ENCODE measurements at regions not wholly inside any gene's neighbourhood (a gene's known extent, or its start where the extent isn't known, plus 50 kb on each side); places are given as distances from the start of the nearest gene placed in this dataset.

DNA sequence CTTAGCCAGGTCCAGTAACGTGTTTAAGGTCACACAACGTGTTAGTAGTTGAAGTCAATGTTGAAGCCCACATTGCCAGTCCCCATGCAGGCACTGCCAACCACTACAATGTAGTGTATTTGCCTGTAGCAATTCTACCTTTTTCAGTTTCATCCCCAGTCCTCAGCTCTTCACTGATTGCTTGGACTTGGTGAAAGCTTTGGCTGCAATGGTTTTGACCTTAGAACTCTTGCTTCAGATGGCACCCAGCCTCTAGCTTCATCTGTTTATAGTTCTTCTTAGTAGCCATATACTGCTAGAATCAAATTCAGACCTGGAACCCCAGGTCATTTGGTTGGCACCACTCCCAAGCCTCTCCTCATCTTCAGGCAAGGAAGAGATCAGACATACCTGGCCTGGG lies 345.4 kb upstream of the SEMA6D start:
- Histone ChIP-seq H3K4me3 (ENCODE audit: low read depth, low read length) (no peak overlapping the region), H3K27me3 (ENCODE audit: insufficient read depth, low read depth, severe bottlenecking) (no peaks in the 10 kb centered on the region), H3K36me3 (no peaks in the 10 kb centered on the region), H3K27ac (no peak overlapping the region), H3K9me3 (ENCODE audit: severe bottlenecking) (no peaks in the 10 kb centered on the region)
- TF ChIP-seq, protein P1, sequence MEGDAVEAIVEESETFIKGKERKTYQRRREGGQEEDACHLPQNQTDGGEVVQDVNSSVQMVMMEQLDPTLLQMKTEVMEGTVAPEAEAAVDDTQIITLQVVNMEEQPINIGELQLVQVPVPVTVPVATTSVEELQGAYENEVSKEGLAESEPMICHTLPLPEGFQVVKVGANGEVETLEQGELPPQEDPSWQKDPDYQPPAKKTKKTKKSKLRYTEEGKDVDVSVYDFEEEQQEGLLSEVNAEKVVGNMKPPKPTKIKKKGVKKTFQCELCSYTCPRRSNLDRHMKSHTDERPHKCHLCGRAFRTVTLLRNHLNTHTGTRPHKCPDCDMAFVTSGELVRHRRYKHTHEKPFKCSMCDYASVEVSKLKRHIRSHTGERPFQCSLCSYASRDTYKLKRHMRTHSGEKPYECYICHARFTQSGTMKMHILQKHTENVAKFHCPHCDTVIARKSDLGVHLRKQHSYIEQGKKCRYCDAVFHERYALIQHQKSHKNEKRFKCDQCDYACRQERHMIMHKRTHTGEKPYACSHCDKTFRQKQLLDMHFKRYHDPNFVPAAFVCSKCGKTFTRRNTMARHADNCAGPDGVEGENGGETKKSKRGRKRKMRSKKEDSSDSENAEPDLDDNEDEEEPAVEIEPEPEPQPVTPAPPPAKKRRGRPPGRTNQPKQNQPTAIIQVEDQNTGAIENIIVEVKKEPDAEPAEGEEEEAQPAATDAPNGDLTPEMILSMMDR (IDR thresholded peaks at IDR 0.05; ENCODE audit: low read depth, low read length), result no peak
- DNase-seq, result no peak

DNA sequence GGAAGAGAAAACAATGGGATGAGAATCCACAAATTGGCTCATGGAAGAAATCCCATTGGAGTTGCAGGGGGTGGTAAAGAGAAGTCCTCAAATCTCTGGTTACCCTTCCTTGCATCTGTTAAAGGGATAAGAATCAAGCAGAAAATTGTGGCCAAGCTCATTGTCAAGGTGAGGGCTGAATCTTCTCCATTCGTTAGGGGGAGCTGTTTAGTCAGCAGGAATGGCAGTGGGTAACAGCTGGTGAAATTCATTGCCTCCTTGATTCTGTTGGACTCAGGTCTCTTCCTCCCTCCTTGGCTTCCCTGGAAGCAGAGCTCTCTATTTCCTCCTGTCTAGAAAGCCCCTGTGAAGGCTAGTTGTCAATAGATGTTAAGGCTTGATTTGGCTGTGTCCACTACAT lies 343.1 kb upstream of the SEMA6D start:
- no peak overlapping the region for H3K4me3 ChIP-seq (ENCODE audit: low read depth, low read length)
- TF ChIP-seq, protein P1 (IDR thresholded peaks at IDR 0.05; ENCODE audit: low read depth, low read length), result peak; percentile 76
- H3K9me3 ChIP-seq (ENCODE audit: severe bottlenecking), result no peaks in the 10 kb centered on the region
- peak; percentile 49 for DNase-seq
- no peak overlapping the region for H3K27ac ChIP-seq
- H3K27me3 ChIP-seq (ENCODE audit: insufficient read depth, low read depth, severe bottlenecking), result no peaks in the 10 kb centered on the region
- no peaks in the 10 kb centered on the region for H3K36me3 ChIP-seq

DNA sequence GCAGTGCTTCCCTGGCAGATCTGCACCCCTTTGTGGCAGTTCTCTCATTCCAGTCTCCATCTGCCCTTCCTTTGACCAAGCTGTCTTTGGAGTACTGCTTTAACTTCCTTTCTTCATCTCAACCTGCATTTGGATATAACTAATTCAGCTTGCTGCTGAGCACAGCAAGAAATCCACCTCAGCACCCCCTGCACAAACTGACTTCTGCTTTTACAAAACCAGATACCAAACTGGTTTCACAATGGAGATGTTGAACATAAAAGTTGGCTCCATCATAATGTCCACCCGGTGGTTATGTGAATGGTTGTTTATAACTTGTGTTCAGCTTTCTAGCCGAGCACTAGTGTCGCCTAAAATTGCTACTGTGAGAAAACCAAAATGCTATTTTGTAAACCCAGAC lies 341.1 kb upstream of the SEMA6D start:
- H3K9me3 ChIP-seq (ENCODE audit: severe bottlenecking), result no peaks in the 10 kb centered on the region
- H3K27ac ChIP-seq, result no peak overlapping the region
- H3K27me3 ChIP-seq (ENCODE audit: insufficient read depth, low read depth, severe bottlenecking), result no peaks in the 10 kb centered on the region
- DNase-seq, result no peak
- TF ChIP-seq, protein P1 (IDR thresholded peaks at IDR 0.05; ENCODE audit: low read depth, low read length), result no peak
- no peak overlapping the region for H3K4me3 ChIP-seq (ENCODE audit: low read depth, low read length)
- no peaks in the 10 kb centered on the region for H3K36me3 ChIP-seq

DNA sequence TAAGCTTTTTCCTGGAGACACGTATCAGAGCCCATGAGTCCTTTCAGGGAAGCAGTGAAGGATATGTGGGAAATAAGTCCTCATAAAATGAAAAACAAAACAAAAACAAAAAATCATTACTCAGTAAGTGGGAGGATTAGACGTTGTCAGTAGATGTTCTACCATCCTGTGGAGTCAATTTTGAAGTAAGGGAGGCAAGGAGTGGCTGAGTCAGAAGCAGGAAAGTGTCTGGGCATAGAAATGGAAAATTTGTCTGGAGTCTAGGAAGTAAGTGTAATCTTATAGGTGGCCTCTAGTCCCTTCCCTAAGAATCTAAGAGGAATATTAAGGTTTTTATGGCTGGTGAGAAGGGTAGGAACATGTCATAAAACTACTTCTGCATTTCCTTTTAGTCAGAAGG lies 339.8 kb upstream of the SEMA6D start:
- H3K27ac ChIP-seq, result no peak overlapping the region
- no peak overlapping the region for H3K4me3 ChIP-seq (ENCODE audit: low read depth, low read length)
- no peaks in the 10 kb centered on the region for H3K36me3 ChIP-seq
- TF ChIP-seq, protein P1 (IDR thresholded peaks at IDR 0.05; ENCODE audit: low read depth, low read length), result no peak
- DNase-seq, result no peak
- no peaks in the 10 kb centered on the region for H3K9me3 ChIP-seq (ENCODE audit: severe bottlenecking)
- H3K27me3 ChIP-seq (ENCODE audit: insufficient read depth, low read depth, severe bottlenecking), result no peaks in the 10 kb centered on the region

DNA sequence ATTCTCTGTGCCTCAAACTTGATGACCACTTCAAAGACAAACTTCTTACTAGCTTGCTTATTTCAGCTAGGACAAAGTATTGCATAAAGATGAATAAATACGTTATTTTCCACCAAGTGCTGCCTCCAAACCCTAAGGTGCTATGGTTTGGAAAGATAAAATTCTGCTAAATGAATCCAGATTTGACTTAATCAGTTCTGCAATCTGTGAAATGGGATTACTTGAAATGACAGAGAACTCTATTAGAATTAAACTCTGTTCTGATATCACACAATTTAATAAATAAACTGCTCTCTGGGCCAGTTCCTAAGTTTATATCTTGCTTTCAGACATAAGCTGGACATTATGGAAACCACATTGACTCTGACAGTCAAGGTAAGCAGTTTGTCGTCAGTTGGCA lies 338.8 kb upstream of the SEMA6D start:
- no peak for DNase-seq
- H3K36me3 ChIP-seq, result no peaks in the 10 kb centered on the region
- TF ChIP-seq, protein P1 (IDR thresholded peaks at IDR 0.05; ENCODE audit: low read depth, low read length), result no peak
- H3K27me3 ChIP-seq (ENCODE audit: insufficient read depth, low read depth, severe bottlenecking), result no peaks in the 10 kb centered on the region
- H3K27ac ChIP-seq, result no peak overlapping the region
- H3K9me3 ChIP-seq (ENCODE audit: severe bottlenecking), result peaks cover 3% of the 10 kb centered on the region
- no peak overlapping the region for H3K4me3 ChIP-seq (ENCODE audit: low read depth, low read length)

DNA sequence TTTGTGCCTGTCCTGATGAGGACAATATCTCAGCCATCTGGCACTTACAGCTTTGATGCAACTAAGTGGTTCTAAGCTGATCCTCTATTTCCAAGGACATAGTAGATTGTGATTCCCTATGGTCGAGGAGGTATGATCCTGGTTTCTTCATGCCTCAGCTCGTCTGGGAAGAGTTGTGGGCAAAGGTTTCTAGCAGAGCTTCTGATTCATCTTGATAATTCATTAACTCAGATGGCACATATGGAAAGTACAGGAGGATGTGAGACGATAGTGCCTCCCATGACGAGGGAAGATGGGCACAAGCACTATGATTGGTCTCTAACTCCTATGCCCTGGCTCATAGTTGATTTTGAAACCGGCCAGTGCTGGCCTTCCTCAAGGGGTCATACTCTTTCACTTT lies 334.2 kb upstream of the SEMA6D start:
- Histone ChIP-seq H3K9me3 (ENCODE audit: severe bottlenecking) (peaks cover 3% of the 10 kb centered on the region), H3K36me3 (no peaks in the 10 kb centered on the region), H3K27me3 (ENCODE audit: insufficient read depth, low read depth, severe bottlenecking) (no peaks in the 10 kb centered on the region), H3K4me3 (ENCODE audit: low read depth, low read length) (no peak overlapping the region), H3K27ac (peak overlapping the region; percentile 53)
- TF ChIP-seq, protein P1 (IDR thresholded peaks at IDR 0.05; ENCODE audit: low read depth, low read length), result no peak
- DNase-seq, result no peak

Data from WERI-Rb-1 (cell line).